HG03135 (cell line): ENCODE measurements at regions not wholly inside any gene's neighbourhood (a gene's known extent, or its start where the extent isn't known, plus 50 kb on each side); places are given as distances from the start of the nearest gene placed in this dataset.
A peak's percentile ranks its signal among the peaks of the same experiment; 100 is the strongest.

Experiments used
- ATAC-seq: cut with Tn5 transposase; IDR thresholded peaks from one replicate; pipeline ENCODE4 v1.9.1; 2021; ENCODE audit warnings: mild to moderate bottlenecking, moderate library complexity; ENCODE audit not compliant: unreplicated experiment

DNA sequence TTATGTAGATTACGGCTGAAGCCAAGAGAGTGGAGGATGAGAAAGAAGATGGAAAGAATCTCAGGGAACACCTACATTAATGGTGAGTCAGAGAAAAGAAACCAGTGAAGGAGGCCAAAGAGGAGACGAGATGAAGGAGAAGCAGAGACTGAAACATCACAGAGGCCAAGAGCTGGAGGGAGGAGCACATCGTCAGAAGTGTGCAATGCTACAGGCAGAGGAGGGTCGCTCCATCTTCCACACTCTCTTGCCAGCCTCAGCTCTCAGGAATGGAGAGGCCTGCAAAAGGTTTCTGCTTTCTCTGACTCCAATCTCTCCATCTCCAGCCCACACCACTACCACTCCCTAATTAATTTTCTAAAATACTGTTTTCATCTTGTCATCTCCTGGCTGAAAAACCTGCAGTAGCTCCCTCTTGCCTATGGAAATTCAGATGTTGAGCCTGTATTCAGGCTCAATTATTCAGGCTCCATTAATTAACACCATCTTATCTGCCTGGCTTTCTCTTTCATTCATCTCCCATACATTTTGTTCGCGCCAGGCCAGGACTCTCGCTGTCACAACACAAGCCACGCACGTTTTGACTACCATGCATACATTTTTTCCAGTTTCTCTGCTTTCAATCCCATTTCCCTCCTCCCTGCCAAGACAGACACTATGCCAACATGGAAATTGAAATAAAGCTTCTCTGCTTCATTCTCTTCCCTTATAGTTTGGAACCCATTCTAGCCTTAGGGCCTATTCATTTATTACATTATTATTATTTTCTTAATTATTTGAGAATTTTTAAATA lies 165.8 kb downstream of the INHBA start:
- ATAC-seq, result no peak

DNA sequence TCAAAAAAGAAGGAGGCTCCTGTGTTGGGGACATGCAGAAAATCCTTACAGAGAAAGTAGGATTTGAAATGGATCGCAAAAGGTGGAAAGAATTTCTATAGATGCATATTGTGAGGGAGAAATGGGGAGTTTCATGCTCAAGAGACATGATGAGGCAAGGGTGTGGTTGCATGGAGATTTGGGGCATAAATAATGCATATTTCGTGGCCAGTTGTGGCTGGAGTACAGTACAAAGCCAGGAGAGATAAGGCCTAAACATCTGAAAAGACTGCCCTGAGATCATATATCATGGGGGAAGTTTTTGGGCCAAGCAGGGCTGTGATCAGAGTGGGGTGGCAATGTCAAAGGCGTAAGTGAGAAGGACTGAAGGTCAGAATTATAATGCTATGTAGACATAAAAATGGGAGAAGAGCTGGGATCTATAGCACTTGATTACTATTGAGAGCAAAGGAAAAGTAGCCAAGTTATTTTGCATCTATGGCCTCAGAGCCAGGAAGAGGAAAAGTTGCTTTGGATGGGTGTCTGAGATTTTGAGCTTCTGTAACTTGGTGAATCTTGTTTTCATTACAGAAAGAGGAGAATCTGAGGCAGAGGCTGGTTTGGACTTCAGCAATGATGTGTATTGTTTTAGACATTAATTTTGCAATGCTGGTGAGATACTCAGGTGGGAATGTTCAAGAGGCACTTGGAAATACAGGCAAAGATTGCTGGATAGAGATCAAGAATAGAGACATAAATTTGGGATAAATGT lies 166.6 kb downstream of the INHBA start:
- no peak for ATAC-seq

DNA sequence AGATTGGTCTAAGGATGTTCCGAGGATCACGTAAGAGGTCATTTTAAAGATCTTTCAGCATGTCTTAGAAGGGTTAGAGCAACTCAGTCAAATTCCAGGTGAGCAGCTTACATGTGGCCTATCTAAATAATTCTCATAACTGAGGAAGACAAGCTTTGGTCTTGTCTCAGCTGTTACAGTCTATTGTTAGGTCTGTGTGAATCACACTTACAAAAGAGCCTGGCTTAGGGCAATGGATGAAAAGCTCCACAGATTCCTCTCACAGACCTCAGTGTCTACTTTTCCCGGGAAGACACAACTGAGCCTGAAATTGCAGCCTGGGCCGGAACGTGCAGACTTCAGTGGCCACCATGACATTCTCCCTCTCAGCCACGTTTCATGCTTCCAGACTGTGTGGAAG lies 173.1 kb downstream of the INHBA start:
- no peak for ATAC-seq

DNA sequence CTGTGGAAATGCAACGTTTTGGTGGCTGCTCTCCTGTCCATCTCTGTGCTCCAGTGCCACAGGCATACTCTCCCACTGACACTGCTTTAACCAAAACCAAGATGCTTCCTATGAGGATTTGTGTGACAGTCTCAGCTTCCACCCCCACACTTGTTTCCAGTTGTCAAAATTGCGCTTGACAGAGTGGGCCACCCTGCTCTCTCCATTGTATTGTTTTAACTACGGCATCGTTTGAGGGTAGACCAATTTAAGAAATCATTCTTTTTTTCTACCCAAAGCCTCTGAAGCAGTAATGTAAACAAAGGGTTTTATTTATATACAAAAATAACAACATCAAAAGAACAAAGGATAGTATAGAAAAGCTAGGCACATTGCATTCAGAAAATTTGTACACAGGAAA lies 178.0 kb downstream of the INHBA start:
- no peak for ATAC-seq

DNA sequence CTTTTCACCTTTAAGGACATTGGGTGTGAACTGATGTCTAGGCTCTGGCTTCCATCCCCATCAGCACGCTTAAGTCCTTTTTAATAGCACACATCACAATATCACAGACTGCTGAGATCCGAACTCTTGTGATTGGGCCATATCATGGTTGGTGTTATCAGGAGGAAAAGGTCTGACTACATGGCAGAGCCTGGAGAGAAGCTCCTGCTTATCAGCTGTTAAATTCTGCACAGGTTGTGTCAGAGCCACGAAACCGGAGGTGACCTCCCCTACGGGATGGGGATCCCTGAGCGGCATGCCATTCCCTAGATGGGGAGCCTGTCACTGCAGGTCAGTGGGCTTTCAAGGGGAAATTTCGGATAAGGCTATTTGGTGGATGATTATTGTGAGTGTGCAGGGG lies 182.4 kb downstream of the INHBA start:
- no peak for ATAC-seq

DNA sequence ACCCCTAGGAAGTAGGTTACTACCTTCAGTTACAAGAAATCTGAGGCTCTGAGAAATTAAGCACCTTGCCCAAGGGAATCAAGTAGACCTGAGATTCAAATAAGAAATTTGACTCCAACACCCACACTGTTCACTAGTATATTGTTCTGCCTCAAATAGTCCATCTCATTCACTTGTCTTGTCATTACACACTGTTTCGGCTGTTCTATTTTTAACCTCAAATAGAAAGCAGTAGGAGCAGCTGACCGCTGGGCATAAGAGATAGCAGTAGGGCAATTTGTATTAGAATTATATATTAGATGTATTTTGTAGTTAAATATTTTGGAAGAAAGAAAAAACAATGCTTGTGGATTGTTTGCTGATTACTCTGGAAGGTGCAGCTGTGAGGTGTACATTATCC lies 185.1 kb downstream of the INHBA start:
- no peak for ATAC-seq

DNA sequence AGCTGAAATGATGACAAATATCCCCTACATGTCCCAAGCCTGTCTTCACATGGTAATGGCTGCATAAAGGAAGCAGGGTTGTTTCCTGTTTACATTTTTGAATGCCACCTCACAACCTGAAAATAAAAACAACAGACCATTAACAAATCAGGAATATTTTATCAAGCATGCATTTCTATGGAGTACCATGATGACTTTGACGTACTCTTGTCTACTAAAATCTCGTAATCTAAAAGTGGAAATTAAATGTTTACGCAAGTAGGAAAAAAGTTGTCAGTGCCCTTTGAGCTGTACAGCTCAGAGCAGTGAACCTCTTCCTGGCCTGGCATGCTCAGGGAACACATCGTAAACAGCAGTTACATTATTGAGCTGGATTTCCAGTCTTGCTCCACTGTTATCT lies 194.1 kb downstream of the INHBA start:
- no peak for ATAC-seq

DNA sequence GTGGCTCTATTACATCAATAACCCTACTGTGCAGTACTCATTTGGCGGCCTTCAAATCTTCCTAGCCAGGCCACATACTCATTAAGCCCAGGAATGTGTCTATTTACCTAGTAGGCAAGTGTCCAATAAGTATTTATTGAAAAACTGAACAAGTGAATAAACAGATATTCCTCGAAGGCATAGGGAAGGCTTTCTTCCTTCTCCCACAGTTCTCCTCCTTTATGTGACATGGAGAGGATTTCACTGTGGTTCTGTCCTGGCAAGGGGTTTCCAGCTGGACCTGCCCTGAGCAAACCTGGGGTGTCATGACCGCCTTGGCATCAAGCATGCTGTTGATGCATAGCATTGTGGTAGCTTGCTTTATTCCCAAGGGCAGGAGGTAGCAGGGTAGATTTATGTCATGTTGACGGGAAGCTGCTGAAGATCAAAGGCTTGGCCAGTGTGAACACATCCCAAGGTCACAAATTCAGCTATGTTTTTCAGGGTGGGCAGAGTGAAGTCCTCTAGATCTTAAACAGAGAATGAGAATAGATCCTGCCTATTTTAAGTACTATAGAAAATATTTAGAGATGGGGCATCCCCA lies 195.1 kb downstream of the INHBA start:
- no peak for ATAC-seq

DNA sequence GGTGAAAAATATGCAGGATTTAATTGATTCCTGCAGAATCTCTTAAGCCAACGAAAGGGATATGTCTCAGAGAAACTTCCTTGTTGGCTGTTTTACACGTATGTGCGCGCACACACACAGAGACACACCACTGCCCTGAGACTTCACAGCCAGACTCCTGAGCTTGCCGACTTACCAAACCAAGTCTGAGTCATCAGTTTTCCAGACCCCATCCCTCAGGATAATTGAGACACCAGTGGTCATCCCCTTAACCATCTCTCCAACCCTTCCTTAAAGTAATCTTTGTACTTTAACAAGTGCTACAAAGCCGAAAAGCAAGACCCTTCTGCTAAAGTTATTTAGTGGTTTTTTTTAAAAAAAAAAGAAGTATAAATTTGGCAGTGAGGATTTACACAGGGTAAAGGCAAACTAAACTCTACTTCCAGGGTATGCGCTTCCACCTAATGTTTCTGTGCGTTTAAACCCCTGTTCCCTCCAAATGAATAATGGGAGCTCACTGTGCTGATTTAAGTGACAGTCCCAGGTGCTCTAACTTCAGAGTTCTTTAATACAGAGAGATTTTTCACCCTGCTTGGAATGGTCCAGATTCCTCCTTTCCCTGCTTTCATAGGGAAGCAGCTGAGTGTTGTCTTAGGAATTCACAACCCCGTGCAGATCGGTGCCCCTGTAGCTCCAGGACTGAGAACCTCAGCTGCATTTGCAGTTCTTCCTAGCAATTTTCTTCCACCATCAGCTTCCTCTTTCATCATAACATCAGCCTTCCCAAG lies 198.5 kb downstream of the INHBA start:
- ATAC-seq, result no peak

DNA sequence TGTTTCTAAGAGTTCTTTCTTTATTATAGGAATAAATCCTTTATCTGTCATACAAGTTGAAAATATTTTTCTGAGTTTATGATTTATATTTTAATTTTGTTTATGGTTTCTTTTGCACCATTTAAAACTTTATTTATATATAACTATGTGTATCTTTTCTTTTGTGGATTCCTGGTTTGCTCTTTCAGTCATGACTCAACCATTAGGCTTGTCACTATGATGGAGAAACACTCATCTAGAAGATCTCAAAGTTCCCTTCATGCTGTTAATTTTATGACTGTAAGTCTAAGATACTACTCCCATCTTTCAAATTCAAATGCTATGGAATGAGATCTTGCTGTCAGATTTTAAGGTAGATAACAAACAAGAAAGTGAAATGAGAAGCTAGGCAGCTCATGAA lies 199.5 kb downstream of the INHBA start:
- no peak for ATAC-seq

DNA sequence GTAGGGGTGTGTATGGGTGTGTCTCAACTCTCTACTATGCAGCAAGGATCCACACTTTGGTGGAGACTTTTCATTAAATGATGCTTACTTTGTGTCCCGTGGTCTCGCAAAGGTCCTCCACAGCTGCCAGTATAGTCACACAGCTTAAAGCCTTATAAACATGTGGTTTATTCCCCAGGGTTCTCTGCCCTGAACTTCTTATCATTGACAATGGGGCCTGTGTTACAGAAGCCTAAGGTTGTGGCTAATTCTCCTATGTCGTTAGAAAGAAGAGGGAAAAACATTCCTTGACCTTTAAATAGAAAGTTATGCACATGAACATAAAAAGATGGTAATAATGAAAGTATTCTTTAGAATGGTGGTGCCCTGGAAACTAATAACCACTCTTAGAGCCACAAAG lies 201.4 kb downstream of the INHBA start:
- no peak for ATAC-seq

DNA sequence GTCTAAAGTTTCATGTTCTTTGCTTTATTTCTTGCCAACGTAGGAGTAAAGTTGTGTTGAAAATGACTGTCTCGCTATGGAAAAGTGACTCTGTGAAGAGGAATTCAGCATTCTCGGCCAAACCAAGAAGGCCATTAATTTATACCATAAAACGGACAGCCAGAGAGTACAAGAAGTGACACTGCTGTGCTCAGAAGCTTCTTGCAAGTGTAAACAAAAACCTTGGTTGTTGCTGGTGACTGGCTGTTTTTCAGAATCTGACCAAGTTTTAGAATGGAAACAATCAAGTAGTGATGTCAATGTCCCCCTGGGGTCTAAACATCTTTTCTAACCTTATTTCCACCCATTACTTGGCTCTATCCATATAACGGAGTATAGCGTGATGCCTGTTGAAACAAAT lies 201.9 kb downstream of the INHBA start:
- ATAC-seq, result no peak

DNA sequence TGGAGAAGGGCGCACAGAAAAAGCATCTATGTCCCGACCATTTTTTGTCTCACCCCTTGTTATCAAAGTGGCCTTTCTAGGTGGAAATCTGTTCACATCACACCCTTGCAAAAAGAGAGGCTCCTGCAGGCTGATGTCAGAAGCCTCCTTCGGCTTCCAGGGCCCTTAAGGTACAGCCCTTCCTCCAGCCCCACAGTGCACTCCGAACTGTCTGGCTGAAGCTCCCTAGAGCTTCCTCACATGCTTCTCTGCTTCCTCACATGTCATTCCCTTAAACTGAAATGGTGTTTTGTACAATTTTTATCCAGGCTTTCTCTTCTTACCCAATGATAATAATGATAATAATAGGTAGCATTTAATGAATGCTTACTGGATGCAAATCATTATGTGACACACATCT lies 210.3 kb downstream of the INHBA start:
- no peak for ATAC-seq

DNA sequence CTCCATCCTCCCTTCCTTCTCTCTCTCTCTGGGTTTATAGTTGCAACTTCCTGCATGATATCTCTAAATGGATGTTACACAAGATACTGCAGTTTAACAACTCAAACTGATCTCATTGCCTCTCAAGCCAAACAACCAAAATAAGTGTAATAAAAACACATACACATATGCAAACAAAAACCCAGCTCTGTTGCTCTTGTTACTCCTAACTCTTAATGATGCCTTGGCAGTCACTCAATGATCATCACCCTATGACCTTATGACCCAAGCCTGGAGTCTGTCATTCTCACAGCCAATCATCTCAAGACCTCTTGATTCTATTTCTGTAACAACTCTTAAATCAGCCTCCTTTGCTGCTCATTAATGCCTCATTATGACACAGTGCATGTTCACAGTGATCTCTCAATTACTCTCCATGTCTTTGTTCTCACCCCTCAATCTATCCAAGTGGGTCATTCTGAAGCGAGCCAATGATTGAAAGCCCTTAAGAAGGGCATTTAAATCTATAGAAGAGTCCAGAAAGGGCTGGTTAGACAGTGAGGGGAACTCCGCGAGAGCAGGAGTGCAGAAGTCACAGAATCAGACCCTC lies 210.9 kb downstream of the INHBA start:
- no peak for ATAC-seq

DNA sequence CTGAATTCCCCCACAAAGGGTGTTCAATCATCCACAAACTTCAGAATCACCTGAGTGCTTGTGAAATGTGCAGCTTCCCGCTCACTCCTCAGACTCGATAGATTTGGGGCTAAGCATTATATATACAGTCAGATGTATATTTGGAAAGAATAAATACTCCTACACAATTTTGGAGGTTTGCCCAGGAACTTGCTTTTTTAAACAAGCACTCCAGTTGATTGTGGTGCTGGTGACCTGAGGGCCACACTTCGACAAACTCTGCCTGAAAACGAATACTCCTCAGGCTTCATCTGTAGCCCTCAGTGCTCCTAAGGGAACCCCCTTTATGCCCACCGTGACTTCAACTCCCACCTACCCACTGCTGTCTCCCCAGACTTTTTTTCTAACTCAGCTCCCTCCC lies 211.6 kb downstream of the INHBA start:
- ATAC-seq, result no peak

DNA sequence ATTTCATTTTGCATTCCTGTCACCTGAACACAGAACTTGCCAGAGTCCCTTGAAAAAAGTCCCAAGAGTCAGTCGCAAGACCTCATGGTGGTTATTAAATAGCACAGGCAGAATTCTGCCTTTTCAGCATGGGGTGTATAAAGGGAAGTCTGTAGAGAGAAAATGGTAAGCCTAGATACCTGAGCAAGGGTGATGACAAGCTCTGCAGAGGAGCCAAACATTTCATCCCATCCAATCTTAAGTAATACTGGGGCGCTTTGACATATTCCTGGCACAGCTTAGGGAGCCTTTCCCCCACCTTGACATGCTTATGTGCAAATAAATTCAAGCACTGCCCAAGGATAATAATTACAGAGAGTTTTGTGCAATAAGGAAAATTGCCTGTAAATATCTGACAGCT lies 213.0 kb downstream of the INHBA start:
- no peak for ATAC-seq

DNA sequence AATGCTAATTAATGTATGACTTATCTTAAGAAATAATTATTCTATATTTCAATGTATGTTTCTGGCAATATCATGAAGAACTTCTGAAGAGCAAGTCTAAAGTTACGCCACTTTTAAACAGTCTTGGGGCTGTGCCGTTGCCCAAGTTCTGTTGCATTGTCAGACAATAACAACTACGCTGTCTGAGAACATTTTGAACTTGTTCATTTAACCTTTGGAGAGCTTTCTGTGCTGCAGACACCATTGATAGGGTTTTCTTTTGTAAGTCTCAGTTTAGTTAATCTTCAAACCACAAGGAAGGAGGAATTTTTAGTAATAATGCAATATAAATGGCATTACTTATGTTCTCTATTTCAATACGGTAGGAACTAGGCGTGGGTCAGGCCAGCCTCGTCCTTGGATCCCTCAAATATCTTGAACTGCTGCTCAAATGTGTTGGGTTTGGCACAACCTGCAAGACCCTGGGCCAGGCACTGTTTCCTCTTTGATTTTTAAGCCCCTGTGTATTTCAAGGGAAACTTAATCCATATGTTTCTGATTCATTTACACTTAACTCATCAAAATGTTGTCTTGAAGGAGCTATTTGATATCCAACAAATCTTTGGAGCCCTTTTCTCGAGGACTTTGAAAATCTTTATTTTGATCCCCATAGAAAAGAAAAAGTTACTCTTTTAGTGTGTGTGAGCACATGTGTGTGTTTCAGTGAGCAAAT lies 215.5 kb downstream of the INHBA start:
- no peak for ATAC-seq

DNA sequence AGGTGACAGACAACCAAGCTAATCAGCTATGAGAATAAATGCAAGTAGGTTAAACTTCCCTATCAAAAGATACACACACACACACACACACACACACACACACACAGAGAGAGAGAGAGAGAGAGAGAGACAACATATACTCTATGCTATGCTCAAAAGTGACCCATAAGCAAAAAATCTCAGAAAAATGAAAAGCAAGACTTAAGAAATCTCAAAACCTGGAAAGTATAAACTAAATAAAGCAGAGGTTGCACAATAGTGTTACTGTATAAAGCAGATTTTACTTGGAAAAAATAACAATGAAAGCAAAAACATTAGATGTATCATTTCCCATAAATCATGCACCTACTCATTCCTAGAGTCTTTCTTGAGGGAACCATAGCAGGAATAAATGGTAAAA lies 221.5 kb downstream of the INHBA start:
- ATAC-seq, result no peak

DNA sequence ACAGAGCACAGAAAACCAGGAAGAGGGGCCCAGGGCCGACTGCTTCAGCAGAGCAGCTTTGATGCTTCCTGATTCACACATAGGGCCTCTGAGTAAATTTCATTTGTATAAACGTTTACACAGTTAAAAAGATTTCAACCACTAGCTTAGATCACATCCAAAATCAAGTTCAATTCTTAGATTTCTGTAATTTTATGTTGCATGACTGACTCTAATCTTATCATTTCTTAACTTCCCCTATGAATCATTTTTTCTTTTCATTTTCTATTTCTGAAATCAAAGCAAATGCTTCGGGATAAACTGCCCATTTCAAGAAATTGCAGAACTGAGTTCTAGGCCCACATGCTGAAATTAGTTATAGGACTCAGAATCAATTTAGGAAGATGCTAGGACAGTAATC lies 224.7 kb downstream of the INHBA start:
- peak; percentile 45 for ATAC-seq

DNA sequence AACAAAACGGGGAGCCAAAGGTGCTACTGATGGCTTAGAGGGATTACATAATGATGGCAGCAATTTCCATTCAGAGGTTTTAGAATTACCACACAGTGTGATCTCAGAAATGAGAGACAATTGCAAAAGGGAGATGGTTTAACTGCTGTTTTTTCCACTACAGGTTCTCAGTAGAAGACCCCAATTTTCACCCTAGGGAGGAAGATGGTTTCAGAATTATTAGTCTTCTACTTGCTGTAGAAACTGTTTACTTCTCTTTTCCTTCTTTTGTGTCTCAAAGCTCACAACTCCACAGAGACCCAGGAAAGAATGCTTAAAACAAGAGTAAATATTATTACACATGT lies 226.5 kb downstream of the INHBA start:
- no peak for ATAC-seq
